Nephron progenitor cell (in vitro differentiated cells): ENCODE measurements at regions not wholly inside any gene's neighbourhood (a gene's known extent, or its start where the extent isn't known, plus 50 kb on each side); places are given as distances from the start of the nearest gene placed in this dataset.

ENCODE experiments used
- DNase-seq: peaks from one replicate; pipeline ENCODE4 v3.0.0; 2021
- H3K27ac Mint-ChIP-seq: 2 replicates; pipeline ENCODE4 v1.8.0; 2021; ENCODE audit warnings: mild to moderate bottlenecking, moderate library complexity, mixed read lengths
- H3K27me3 Mint-ChIP-seq: 2 replicates; pipeline ENCODE4 v1.8.0; 2021; ENCODE audit warnings: mild to moderate bottlenecking, low read depth, mixed read lengths; ENCODE audit not compliant: poor library complexity
- H3K36me3 Mint-ChIP-seq: 2 replicates; pipeline ENCODE4 v1.8.0; 2021; ENCODE audit warnings: low read depth, mixed read lengths
- H3K4me1 Mint-ChIP-seq: 2 replicates; pipeline ENCODE4 v1.8.0; 2021; ENCODE audit warnings: mixed read lengths
- H3K4me3 Mint-ChIP-seq: 2 replicates; pipeline ENCODE4 v1.8.0; 2021; ENCODE audit warnings: mild to moderate bottlenecking, moderate library complexity, mixed read lengths
- H3K9me3 Mint-ChIP-seq: 2 replicates; pipeline ENCODE4 v1.8.0; 2021; ENCODE audit warnings: mild to moderate bottlenecking, moderate library complexity, mixed read lengths
- CTCF ChIP-seq: fragments of 200-600 bp; sonication (generic); IDR thresholded peaks from 2 replicates; pipeline ENCODE4 v1.5.0; 2021; ENCODE audit warnings: antibody characterized with exemption

- Mint-ChIP-seq H3K4me1 (peaks cover 22% of the 10 kb centered on the region), H3K4me3 (peak overlapping the region; percentile 3), H3K27me3 (peaks cover 17% of the 10 kb centered on the region), H3K27ac (no peak overlapping the region), H3K36me3 (no peaks in the 10 kb centered on the region), H3K9me3 (no peaks in the 10 kb centered on the region)
- TF ChIP-seq CTCF, result no peak
- no peak for DNase-seq
Observed at GRCh38 chr17:79305376-79305767, 230.7 kb downstream of the ENGASE start.

GRCh38 chr17:79304884-79305283 is 230.3 kb downstream of the ENGASE start:
- H3K4me1 Mint-ChIP-seq, result peaks cover 22% of the 10 kb centered on the region
- DNase-seq, result no peak
- H3K4me3 Mint-ChIP-seq, result no peak overlapping the region
- no peaks in the 10 kb centered on the region for H3K36me3 Mint-ChIP-seq
- no peak for TF ChIP-seq CTCF
- peaks cover 19% of the 10 kb centered on the region for H3K27me3 Mint-ChIP-seq
- no peaks in the 10 kb centered on the region for H3K9me3 Mint-ChIP-seq
- no peak overlapping the region for H3K27ac Mint-ChIP-seq

- Mint-ChIP-seq H3K27me3 (peaks cover 24% of the 10 kb centered on the region), H3K9me3 (no peaks in the 10 kb centered on the region), H3K27ac (no peak overlapping the region), H3K4me3 (no peak overlapping the region), H3K36me3 (no peaks in the 10 kb centered on the region), H3K4me1 (peaks cover 22% of the 10 kb centered on the region)
- TF ChIP-seq CTCF, result no peak
- no peak for DNase-seq
Observed at GRCh38 chr17:79303641-79304205, 229.1 kb downstream of the ENGASE start.

- Mint-ChIP-seq H3K4me1 (peaks cover 21% of the 10 kb centered on the region), H3K27ac (no peak overlapping the region), H3K27me3 (peaks cover 35% of the 10 kb centered on the region), H3K9me3 (no peaks in the 10 kb centered on the region), H3K36me3 (no peaks in the 10 kb centered on the region), H3K4me3 (no peak overlapping the region)
- TF ChIP-seq CTCF, result no peak
- DNase-seq, result no peak
Observed at GRCh38 chr17:79301469-79301868, 226.8 kb downstream of the ENGASE start.

- TF ChIP-seq CTCF, result no peak
- Mint-ChIP-seq H3K36me3 (no peaks in the 10 kb centered on the region), H3K9me3 (no peaks in the 10 kb centered on the region), H3K4me3 (no peak overlapping the region), H3K4me1 (no peaks in the 10 kb centered on the region), H3K27ac (no peak overlapping the region), H3K27me3 (peaks cover 51% of the 10 kb centered on the region)
- DNase-seq, result no peak
Observed at GRCh38 chr17:79299349-79299748, 224.7 kb downstream of the ENGASE start.

GRCh38 chr17:79298799-79299198 is 224.2 kb downstream of the ENGASE start:
- TF ChIP-seq CTCF, result no peak
- H3K4me1 Mint-ChIP-seq, result no peaks in the 10 kb centered on the region
- no peak for DNase-seq
- no peak overlapping the region for H3K4me3 Mint-ChIP-seq
- peaks cover 54% of the 10 kb centered on the region for H3K27me3 Mint-ChIP-seq
- H3K27ac Mint-ChIP-seq, result no peak overlapping the region
- no peaks in the 10 kb centered on the region for H3K9me3 Mint-ChIP-seq
- H3K36me3 Mint-ChIP-seq, result no peaks in the 10 kb centered on the region
